Stimulated activated CD8-positive, alpha-beta memory T cell treated with anti-CD3 and anti-CD28 coated beads, Interleukin-15, amount 100 ng/mL, for 48 hours (primary cell): ENCODE measurements at regions not wholly inside any gene's neighbourhood (a gene's known extent, or its start where the extent isn't known, plus 50 kb on each side); places are given as distances from the start of the nearest gene placed in this dataset.
"Not testable (repeated sequence)": the region's sequence is repeated elsewhere in the genome, so short reads cannot be mapped to it uniquely, and the experiment has no call there.

Experiments
- DNase-seq, 2 donors: peaks; one replicate each; pipeline ENCODE4 v3.0.0-alpha.2; 2020; ENCODE audit warnings: low read depth in 2 of 2

GRCh38 chr13:88235441-88235840 lies 564.3 kb downstream of the SLITRK5 start:
- no peak for DNase-seq

GRCh38 chr13:88246239-88246638 lies 575.1 kb downstream of the SLITRK5 start:
- DNase-seq: no peak

GRCh38 chr13:88248393-88248792 lies 577.2 kb downstream of the SLITRK5 start:
- DNase-seq: no peak

GRCh38 chr13:88257706-88258105 lies 586.5 kb downstream of the SLITRK5 start:
- DNase-seq: no peak

- no peak for DNase-seq
These were observed 592.6 kb downstream of the SLITRK5 start for GRCh38 chr13:88263808-88264207.

GRCh38 chr13:88281841-88282240 lies 610.7 kb downstream of the SLITRK5 start:
- DNase-seq: no peak

GRCh38 chr13:88285329-88285728 lies 614.2 kb downstream of the SLITRK5 start:
- DNase-seq: no peak

- no peak for DNase-seq
These were observed 617.2 kb downstream of the SLITRK5 start for GRCh38 chr13:88288326-88288725.

- not testable (repeated sequence) for DNase-seq
These were observed 620.6 kb downstream of the SLITRK5 start for GRCh38 chr13:88291731-88292130.

GRCh38 chr13:88294368-88294767 lies 623.2 kb downstream of the SLITRK5 start:
- DNase-seq: no peak

- DNase-seq: no peak
These were observed 632.0 kb downstream of the SLITRK5 start for GRCh38 chr13:88303157-88303556.

- no peak for DNase-seq
These were observed 632.4 kb downstream of the SLITRK5 start for GRCh38 chr13:88303605-88304004.

- DNase-seq: no peak
These were observed 643.3 kb downstream of the SLITRK5 start for GRCh38 chr13:88314496-88314895.

GRCh38 chr13:88329066-88329465 lies 657.9 kb downstream of the SLITRK5 start:
- no peak for DNase-seq

GRCh38 chr13:88339271-88339741 lies 668.1 kb downstream of the SLITRK5 start:
- no peak for DNase-seq

GRCh38 chr13:88345171-88345847 lies 674.1 kb downstream of the SLITRK5 start:
- no peak for DNase-seq

GRCh38 chr13:88360761-88361160 lies 689.6 kb downstream of the SLITRK5 start:
- no peak for DNase-seq

- DNase-seq: no peak
These were observed 698.7 kb downstream of the SLITRK5 start for GRCh38 chr13:88369866-88370265.

GRCh38 chr13:88376760-88377388 lies 705.7 kb downstream of the SLITRK5 start:
- no peak for DNase-seq

- DNase-seq: no peak
These were observed 706.7 kb downstream of the SLITRK5 start for GRCh38 chr13:88377852-88378251.

- no peak for DNase-seq
These were observed 713.4 kb downstream of the SLITRK5 start for GRCh38 chr13:88384542-88384941.

- DNase-seq: no peak
These were observed 724.6 kb downstream of the SLITRK5 start for GRCh38 chr13:88395804-88396203.

GRCh38 chr13:88411696-88412095 lies 740.5 kb downstream of the SLITRK5 start:
- DNase-seq: no peak

GRCh38 chr13:88417801-88418200 lies 746.6 kb downstream of the SLITRK5 start:
- no peak for DNase-seq
